Neural progenitor cell (in vitro differentiated cells): ENCODE measurements at regions not wholly inside any gene's neighbourhood (a gene's known extent, or its start where the extent isn't known, plus 50 kb on each side); places are given as distances from the start of the nearest gene placed in this dataset.

Experiments used
- EZH2 ChIP-seq: fragments of 200-600 bp; sonication (generic); IDR thresholded peaks from 2 replicates; pipeline ENCODE4 v1.6.1; 2017; ENCODE audit warnings: antibody characterized with exemption, mild to moderate bottlenecking, moderate library complexity
- TF ChIP-seq, protein P1 (sequence below): fragments of 200-600 bp; sonication (generic); IDR thresholded peaks from 2 replicates; pipeline ENCODE4 v1.5.1; 2017; ENCODE audit warnings: antibody characterized with exemption, mild to moderate bottlenecking

DNA sequence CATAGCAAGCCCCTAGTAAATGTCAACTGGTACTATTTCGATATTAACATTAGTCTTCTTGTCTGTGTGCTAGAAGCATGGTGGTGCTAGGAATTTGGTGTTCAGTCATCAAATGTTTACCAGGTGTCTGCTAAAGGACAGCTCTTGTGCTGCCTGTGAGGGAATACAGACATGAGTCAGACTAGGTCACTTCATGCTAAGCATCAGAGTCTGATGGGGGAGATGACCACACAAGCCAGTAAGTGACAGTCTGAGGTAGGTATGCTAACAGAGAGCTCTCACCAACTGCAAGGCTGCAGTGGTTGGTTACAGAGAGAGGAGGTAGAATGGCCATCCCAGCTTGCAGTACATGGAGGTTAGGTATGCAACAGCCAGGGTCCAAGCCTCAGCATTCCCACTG is 320.9 kb downstream of the CDK5RAP2 start:
- TF ChIP-seq EZH2, result no peak
- TF ChIP-seq, protein P1, sequence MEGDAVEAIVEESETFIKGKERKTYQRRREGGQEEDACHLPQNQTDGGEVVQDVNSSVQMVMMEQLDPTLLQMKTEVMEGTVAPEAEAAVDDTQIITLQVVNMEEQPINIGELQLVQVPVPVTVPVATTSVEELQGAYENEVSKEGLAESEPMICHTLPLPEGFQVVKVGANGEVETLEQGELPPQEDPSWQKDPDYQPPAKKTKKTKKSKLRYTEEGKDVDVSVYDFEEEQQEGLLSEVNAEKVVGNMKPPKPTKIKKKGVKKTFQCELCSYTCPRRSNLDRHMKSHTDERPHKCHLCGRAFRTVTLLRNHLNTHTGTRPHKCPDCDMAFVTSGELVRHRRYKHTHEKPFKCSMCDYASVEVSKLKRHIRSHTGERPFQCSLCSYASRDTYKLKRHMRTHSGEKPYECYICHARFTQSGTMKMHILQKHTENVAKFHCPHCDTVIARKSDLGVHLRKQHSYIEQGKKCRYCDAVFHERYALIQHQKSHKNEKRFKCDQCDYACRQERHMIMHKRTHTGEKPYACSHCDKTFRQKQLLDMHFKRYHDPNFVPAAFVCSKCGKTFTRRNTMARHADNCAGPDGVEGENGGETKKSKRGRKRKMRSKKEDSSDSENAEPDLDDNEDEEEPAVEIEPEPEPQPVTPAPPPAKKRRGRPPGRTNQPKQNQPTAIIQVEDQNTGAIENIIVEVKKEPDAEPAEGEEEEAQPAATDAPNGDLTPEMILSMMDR, result no peak
